ENCODE measurements at regions not wholly inside any gene's neighbourhood (a gene's known extent, or its start where the extent isn't known, plus 50 kb on each side); places are given as distances from the start of the nearest gene placed in this dataset.

DNA sequence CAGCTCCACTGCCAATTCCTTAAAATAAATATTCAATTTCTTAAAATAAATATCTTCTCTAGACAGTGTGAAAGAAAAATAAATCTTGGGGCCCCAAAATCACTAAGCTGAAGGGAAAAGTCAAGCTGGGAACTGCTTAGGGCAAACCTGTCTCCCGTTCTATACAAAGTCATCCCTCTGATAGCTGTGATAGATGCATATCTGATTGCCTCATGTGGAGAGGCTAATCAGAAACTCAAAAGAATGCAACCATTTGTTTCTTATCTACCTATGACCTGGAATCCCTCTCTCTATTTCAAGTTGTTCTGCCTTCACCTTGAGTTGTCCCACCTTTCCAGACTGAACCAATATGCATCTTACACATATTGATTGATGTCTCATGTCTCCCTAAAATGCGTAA, 889.8 kb downstream of the TRHDE start:
- Histone ChIP-seq H3K4me1 (no peaks in the 10 kb centered on the region), H3K27ac (no peak overlapping the region), H3K27me3 (no peaks in the 10 kb centered on the region), H3K4me3 (no peak overlapping the region), H3K9me3 (no peaks in the 10 kb centered on the region), H3K36me3 (no peaks in the 10 kb centered on the region)
- DNase-seq (ENCODE audit: low spot score in 2 of 2) = no peak
- intact Hi-C loops (cut with DNase I; ENCODE audit: low total_unique reads) = no loop called here
- TF ChIP-seq, protein P1, sequence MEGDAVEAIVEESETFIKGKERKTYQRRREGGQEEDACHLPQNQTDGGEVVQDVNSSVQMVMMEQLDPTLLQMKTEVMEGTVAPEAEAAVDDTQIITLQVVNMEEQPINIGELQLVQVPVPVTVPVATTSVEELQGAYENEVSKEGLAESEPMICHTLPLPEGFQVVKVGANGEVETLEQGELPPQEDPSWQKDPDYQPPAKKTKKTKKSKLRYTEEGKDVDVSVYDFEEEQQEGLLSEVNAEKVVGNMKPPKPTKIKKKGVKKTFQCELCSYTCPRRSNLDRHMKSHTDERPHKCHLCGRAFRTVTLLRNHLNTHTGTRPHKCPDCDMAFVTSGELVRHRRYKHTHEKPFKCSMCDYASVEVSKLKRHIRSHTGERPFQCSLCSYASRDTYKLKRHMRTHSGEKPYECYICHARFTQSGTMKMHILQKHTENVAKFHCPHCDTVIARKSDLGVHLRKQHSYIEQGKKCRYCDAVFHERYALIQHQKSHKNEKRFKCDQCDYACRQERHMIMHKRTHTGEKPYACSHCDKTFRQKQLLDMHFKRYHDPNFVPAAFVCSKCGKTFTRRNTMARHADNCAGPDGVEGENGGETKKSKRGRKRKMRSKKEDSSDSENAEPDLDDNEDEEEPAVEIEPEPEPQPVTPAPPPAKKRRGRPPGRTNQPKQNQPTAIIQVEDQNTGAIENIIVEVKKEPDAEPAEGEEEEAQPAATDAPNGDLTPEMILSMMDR (IDR thresholded peaks at IDR 0.05) = no peak
- TF ChIP-seq POLR2AphosphoS5 (IDR thresholded peaks at IDR 0.05) = no peak
- no peak for TF ChIP-seq POLR2A (IDR thresholded peaks at IDR 0.05)

DNA sequence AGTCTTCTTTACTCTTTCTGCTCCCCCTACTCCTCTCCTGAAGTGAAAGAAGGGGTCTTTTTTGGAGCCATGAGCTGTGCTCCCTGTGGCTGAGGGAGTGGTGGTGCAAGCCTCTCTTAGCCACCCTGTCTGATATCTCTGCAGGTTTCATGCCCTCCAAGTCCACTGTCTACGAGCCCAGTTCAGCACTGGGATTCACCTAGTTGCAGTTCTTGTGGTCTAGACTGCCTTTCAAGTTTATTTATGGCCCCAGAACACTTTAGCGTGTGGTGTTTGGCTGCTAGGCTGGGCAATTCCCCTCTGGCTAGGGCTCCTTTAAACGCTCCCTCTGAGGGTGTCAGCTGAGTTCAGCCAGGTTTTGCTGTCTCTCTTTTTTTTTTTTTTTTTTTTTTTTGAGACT, 908.6 kb downstream of the TRHDE start:
- no peak for TF ChIP-seq POLR2A (IDR thresholded peaks at IDR 0.05)
- TF ChIP-seq, protein P1 (IDR thresholded peaks at IDR 0.05) = no peak
- TF ChIP-seq POLR2AphosphoS5 (IDR thresholded peaks at IDR 0.05) = no peak
- Histone ChIP-seq H3K4me1 (no peaks in the 10 kb centered on the region), H3K9me3 (peaks cover 10 to 19% of the 10 kb centered on the region in 2 donors), H3K4me3 (no peak overlapping the region), H3K27ac (no peak overlapping the region), H3K27me3 (no peaks in the 10 kb centered on the region), H3K36me3 (no peaks in the 10 kb centered on the region)
- DNase-seq (ENCODE audit: low spot score in 2 of 2) = no peak
- intact Hi-C loops (cut with DNase I; ENCODE audit: low total_unique reads) = no loop called here

DNA sequence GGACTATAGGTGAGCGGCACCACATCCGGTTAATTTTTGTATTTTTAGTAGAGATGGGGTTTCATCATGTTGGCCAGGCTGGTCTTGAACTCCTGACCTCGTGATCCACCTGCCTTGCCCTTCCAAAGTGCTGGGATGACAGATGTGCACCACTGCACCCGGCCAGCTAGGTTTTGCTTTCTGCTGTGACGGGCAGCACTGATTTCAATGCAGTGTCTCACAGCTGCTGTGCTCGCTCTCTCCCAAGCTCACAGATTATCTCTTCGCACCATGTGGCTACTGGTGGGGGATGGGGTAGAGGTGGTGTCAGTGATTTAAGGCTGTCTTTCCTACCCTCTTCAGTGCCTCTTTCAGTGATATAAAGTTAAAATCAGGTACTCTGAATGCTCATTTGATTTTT, 909.1 kb downstream of the TRHDE start:
- H3K27ac ChIP-seq = no peak overlapping the region
- no peaks in the 10 kb centered on the region for H3K4me1 ChIP-seq
- H3K4me3 ChIP-seq = no peak overlapping the region
- H3K36me3 ChIP-seq = no peaks in the 10 kb centered on the region
- TF ChIP-seq, protein P1 (IDR thresholded peaks at IDR 0.05) = no peak
- no peak for TF ChIP-seq POLR2A (IDR thresholded peaks at IDR 0.05)
- TF ChIP-seq POLR2AphosphoS5 (IDR thresholded peaks at IDR 0.05) = no peak
- H3K27me3 ChIP-seq = no peaks in the 10 kb centered on the region
- peaks cover 12 to 23% of the 10 kb centered on the region in 2 donors for H3K9me3 ChIP-seq
- intact Hi-C loops (cut with DNase I; ENCODE audit: low total_unique reads) = no loop called here
- no peak for DNase-seq (ENCODE audit: low spot score in 2 of 2)

DNA sequence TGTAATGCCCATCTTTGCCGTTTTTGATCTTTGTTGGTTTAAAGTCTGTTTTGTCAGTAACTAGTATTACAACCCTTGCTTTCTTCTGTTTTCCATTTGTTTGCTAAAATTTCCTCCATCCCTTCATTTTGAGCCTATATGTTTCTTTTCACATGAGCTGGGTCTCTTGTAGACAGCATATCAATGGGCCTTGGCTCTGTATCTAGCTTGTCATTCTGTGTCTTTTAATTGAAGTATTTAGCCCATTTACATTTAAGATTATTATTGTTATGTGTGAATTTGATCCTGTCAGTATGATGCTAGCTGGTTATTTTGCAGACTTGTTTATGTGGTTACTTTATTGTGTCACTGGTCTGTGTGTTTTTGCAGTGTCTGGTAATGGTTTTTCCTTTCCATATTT, 913.2 kb downstream of the TRHDE start:
- no peak overlapping the region for H3K4me3 ChIP-seq
- intact Hi-C loops (cut with DNase I; ENCODE audit: low total_unique reads) = no loop called here
- H3K27me3 ChIP-seq = no peaks in the 10 kb centered on the region
- no peaks in the 10 kb centered on the region for H3K36me3 ChIP-seq
- DNase-seq (ENCODE audit: low spot score in 2 of 2) = no peak
- TF ChIP-seq POLR2A (IDR thresholded peaks at IDR 0.05) (no peak), POLR2AphosphoS5 (IDR thresholded peaks at IDR 0.05) (no peak)
- TF ChIP-seq, protein P1 (IDR thresholded peaks at IDR 0.05) = no peak
- H3K9me3 ChIP-seq = peaks cover 9 to 23% of the 10 kb centered on the region in 2 donors
- no peaks in the 10 kb centered on the region for H3K4me1 ChIP-seq
- no peak overlapping the region for H3K27ac ChIP-seq

DNA sequence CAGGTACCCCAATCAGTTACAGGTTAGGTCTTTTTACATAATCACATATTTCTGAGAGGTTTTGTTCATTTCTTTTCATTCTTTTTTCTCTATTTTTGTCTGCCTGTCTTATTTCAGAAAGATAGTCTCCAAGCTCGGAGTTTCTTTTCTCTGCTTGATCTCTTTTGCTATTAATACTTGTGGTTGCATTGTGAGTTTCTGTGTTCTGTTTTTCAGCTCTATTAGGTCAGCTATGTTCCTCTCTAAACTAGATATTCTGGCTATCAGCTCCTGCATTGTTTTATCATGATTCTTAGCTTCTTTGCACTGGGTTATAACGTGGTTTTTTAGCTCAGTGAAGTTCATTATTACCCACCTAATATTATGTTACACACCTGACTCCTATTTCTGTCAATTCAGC, 914.1 kb downstream of the TRHDE start:
- TF ChIP-seq, protein P1 (IDR thresholded peaks at IDR 0.05) = no peak
- no peak for TF ChIP-seq POLR2AphosphoS5 (IDR thresholded peaks at IDR 0.05)
- TF ChIP-seq POLR2A (IDR thresholded peaks at IDR 0.05) = no peak
- Histone ChIP-seq H3K27ac (no peak overlapping the region), H3K4me1 (no peaks in the 10 kb centered on the region), H3K4me3 (no peak overlapping the region), H3K36me3 (no peaks in the 10 kb centered on the region), H3K27me3 (no peaks in the 10 kb centered on the region), H3K9me3 (peaks cover 8 to 23% of the 10 kb centered on the region in 2 donors)
- DNase-seq (ENCODE audit: low spot score in 2 of 2) = no peak
- intact Hi-C loops (cut with DNase I; ENCODE audit: low total_unique reads) = no loop called here

Measured in breast epithelium (tissue), 4 donors.